NCI-H1417 (cell line): ENCODE measurements at regions not wholly inside any gene's neighbourhood (a gene's known extent, or its start where the extent isn't known, plus 50 kb on each side); places are given as distances from the start of the nearest gene placed in this dataset.
"Not testable (repeated sequence)": the region's sequence is repeated elsewhere in the genome, so short reads cannot be mapped to it uniquely, and the experiment has no call there.

Experiments
- DNase-seq, 3 experiments: peaks; one replicate each; lab custom pipeline; 2025; lab: John Stamatoyannopoulos, UW

GRCh38 chr2:44086629-44087028, 82.0 kb upstream of the PPM1B start:
- DNase-seq = no peak

DNA sequence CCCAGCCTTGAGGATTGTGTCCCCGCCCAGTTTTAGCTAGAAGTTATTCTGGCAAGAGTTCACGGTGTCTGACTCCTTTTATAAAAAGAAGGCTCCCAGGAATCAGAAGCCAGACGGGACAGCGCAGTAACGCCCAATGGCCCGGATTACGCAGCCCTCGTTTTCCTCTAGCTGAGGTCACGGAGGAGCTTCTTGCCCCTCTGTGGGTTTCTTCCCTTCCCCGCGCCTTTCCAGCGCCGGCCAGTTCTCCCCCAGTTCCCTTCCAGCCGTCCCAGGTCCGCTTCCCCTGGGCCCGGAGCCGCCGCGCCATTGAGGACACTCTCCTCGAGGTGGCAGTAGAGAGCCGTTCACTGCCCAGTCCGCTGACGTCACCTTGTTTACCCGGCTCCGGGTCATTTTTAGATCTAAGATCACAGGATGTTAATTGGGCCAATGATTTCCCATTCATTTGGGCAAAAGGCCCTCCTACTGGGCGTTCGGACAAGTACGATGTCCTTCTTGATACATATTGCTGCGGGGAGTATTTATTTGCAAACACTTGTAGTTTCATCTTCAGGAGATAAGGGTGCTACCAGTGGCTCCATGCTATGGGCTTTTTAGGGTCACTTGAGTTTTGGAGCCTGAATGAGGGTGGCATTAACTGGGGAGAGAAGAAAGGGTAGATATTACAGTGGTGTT, 81.5 kb upstream of the PPM1B start:
- peak; percentile 76 to 89 (median 88) for DNase-seq

DNA sequence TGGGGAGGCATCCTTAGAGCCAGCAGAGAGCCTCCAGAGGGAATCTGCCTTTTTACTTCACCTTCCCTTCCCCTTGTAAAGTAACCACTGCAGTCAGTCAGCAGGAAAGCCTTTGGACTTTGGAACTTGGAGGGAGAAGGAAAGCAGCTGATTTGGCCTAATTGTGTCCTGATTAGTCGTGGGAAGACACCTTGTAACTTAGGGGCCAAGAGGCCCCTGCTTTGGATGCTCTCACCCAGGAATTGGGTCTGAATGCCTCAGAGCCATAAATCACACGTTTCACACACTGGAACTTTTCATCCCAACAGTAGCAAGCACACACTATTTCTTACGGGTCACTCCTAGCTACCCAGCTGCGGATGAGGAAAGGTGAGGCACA, 81.0 kb upstream of the PPM1B start:
- DNase-seq = no peak

DNA sequence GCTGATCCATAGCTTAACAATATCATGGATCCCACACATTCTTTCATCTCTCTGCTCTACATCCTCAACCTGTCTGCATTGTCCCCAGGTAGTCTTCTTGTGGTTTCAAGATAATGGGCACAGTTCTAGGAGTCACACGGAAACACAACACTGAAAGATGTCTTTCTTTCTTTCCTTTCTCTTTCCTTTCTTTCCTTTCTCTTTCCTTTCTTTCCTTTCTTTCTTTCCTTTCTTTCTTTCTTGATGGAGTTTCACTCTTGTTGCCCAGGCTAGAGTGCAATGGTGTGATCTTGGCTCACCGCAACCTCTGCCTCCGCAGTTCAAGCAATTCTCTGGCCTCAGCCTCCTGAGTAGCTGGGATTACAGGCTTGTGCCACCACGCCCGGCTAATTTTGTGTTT, 76.2 kb upstream of the PPM1B start:
- DNase-seq = not testable (repeated sequence)

GRCh38 chr2:44093970-44094369, 74.7 kb upstream of the PPM1B start:
- DNase-seq = no peak

DNA sequence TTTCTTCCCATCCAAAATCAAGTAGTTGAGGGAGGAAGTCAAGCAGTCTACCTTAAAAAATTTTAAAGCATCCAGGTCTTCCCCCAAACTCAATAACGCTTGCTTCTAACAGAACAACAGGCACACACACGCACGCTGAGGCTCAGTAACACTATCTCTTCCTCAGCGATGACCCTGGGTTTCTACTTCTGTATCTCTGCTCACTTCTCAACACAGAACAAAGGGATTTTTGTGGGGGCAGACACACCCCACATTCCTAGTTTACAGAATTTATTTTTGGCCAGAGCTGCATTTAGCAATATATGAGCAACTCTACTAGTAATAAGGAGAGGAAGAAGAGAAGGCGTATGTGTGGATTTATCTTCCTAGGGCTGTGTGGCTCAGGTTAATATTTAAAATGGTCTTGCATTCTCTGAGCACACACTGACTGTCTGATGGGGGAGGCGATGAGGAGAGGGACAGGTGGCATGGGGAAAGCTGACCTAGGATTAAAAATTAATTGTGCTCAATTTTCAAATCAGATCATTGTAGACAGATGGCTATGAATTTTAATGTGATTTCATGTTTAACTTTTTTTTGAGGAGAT, 71.3 kb upstream of the PPM1B start:
- no peak for DNase-seq

- DNase-seq = no peak
Observed at GRCh38 chr2:44098050-44098449, 70.6 kb upstream of the PPM1B start.

DNA sequence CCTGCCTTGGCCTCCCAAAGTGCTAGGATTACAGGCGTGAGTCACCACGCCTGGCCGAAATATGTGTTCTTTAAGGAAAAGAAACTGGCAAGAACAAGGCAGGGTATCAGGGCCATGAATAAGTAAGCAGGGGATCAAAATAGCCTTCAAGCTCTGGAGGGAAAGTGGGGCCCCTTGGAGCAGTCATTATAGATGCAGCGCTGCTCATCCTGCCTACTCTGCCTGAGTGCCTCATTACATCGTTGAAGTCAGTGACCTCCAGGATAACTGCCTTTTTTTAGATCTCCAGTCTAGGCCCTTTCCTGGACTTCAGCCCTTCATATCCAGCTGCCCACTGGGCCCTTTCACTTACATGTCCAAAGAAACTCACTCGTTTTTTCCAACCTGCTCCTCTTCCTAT, 69.8 kb upstream of the PPM1B start:
- DNase-seq = no peak

- no peak for DNase-seq
Observed at GRCh38 chr2:44100351-44100750, 68.3 kb upstream of the PPM1B start.

GRCh38 chr2:44101246-44101645, 67.4 kb upstream of the PPM1B start:
- DNase-seq = no peak

DNA sequence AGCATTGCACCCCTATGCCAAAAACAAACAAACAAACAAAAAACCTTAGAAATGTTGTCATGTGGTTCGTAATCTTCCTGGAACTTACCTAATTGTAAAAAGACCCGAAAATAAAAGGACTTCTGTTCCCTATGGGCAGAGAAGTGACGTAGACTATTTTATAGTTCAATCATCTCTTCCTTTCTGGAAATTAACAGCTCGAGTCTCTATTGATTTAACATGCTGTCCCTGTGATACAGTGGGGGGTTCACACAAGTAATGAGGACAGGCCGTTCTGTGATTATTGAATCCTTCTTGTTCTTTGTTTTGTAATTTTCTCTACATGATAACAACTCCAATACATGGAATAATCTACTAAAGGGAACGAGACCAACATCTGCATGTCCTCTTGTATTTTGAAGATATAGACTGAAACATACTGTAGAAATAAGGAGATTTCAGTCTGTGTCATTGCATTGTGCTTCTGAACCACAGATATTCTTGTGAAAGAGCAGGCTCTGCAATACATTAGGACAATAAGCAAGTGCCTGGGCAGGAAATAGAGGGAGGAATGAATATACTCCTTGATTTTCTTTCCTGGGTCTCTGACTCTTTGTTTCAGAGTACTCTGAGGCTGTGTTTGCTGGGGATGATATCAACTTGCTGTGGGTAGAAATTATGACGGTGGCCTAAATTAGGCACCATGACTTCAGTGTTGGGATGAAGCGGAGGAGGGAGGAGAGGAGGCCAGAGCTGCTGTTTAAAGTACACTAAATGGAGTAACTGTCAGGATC, 65.7 kb upstream of the PPM1B start:
- DNase-seq = peak in 1 of 3 experiments; percentile 11

DNA sequence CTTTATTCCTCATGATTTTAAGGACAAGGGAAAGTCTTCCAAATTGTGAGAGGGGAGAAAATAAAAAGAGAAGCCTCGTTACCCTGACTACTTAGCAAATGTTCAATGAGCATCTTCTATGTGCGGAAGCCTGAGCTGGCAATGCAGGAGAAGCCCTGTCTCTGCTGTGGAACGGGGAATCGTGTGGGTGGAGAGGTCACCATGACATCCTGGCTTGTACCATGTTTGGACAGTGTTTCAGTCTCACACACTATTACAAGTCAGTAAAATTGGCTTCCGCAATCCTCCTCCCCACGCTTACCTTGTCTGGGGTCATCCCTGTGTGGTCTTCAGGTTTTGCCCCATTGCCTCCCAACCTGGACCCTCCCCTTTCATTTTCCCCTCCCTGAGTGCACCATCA, 65.0 kb upstream of the PPM1B start:
- no peak for DNase-seq

DNA sequence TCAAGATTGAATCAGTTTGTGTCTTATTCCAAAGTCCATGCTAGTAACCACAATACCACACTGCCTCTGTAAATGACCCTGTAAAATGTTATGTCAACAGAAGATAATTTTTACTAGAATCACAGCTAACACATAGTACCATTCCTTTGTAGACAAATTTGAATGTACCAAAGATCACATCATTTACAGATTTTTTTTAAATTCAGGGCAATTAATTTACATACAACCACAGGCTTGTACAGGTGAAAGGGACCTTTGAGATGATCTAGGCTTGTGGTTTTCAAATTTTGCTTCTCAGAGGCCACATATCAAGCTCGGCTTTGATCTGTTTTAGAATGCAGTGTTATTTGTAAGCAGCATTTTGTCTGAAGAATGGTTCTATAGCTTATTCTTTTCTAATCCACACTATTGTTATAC, 63.8 kb upstream of the PPM1B start:
- no peak for DNase-seq

DNA sequence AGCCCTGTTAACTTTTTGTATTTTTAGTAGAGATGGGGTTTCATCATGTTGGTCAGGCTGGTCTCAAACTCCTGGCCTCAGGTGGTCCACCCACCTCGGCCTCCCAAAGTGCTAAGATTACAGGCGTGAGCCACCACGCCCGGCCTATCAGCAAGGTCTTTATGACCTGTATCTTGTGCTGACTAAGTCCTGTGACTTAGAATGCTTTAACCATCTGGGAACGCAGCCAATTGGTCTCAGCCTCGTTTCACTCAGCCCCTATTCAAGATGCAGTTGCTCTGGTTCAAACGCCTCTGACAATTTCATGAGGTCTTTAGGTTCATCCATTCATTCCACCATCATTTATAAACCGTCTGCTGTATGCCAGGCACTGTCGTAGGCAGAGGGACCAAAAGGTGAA, 62.2 kb upstream of the PPM1B start:
- DNase-seq = not testable (repeated sequence)

GRCh38 chr2:44107086-44107740, 61.5 kb upstream of the PPM1B start:
- no peak for DNase-seq

GRCh38 chr2:44107974-44108373, 60.7 kb upstream of the PPM1B start:
- no peak for DNase-seq

DNA sequence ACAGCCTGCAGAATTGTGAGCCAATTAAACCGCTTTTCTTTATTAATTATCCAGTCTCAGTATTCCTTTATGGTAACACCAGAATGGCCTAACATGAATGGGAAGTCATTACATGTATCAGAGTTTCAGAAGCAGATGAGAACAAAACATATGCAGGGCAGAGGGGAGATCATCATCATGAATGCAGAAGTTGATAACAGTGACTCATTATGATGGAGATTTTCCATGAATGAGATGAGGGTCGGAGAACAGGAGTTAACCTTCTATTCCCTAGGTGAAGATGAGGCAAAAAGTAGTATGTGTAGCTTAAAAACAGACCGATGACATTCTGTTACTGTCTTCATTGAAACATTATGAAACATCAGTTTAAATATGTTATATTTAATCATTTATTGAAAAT, 59.5 kb upstream of the PPM1B start:
- DNase-seq = no peak

GRCh38 chr2:44110444-44110843, 58.2 kb upstream of the PPM1B start:
- DNase-seq = no peak

GRCh38 chr2:44112096-44112495, 56.6 kb upstream of the PPM1B start:
- DNase-seq = peak in 2 of 3 experiments; percentile 20 to 66

DNA sequence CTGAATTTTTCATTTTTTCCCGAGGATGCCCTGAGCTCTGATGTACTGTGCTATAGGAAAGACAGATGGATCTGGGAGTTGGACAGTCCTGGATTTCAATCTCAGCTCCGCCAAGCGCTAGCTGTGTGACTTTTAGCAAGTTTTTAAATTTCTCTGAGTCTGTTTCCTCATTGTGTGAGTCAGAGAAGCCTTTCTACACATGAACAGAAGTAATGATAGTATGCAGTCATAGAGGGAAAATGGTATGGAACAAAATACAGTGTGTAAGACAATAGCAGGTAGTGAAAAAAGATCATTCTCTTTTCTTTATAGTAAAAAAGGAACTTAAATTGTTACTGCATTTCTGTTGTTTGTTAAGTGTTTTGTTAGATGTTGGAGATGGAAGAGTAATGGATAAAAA, 52.4 kb upstream of the PPM1B start:
- DNase-seq = no peak

GRCh38 chr2:44118257-44118656, 50.4 kb upstream of the PPM1B start:
- no peak for DNase-seq
